ENCODE measurements at regions not wholly inside any gene's neighbourhood (a gene's known extent, or its start where the extent isn't known, plus 50 kb on each side); places are given as distances from the start of the nearest gene placed in this dataset.

DNA sequence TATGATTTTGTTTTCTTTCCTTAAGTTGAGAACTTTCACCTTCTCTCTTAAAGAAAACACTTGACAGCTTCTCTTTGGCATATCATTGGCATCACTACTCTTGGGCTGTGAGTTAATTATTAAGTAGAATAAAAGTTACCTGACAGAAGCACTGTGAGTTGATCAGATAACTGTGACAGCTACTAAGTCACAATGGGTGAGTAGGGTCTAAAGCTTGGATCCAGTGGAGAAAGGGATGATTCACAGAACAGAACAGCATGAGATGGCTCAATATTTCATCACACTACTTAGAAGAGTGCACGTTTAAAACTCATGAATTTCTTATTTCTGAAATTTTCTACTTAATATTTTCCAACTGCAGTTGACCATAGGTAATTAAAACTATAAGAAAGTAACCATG lies 268.5 kb upstream of the NMUR2 start:
- in situ Hi-C loops (cut with MboI; ENCODE audit: low sequenced_read_pairs, unreplicated experiment): no loop called here
- no peak for TF ChIP-seq CTCF (IDR thresholded peaks at IDR 0.05; ENCODE audit: borderline replicate concordance, control extremely low read depth, extremely low read depth, insufficient read depth, missing control alignments)
- no peak for DNase-seq (ENCODE audit: low spot score)

- in situ Hi-C loops (cut with MboI; ENCODE audit: low sequenced_read_pairs, unreplicated experiment): no loop called here
These were observed 269.3 kb upstream of the NMUR2 start for GRCh38 chr5:152674403-152674802.

GRCh38 chr5:152676196-152676595 lies 271.1 kb upstream of the NMUR2 start:
- in situ Hi-C loops (cut with MboI; ENCODE audit: low sequenced_read_pairs, unreplicated experiment): no loop called here
- TF ChIP-seq CTCF (IDR thresholded peaks at IDR 0.05; ENCODE audit: borderline replicate concordance, control extremely low read depth, extremely low read depth, insufficient read depth, missing control alignments): no peak
- no peak for DNase-seq (ENCODE audit: low spot score)

More at GRCh38 chr5:152674403-152674802, 269.3 kb upstream of the NMUR2 start:
- no peak for DNase-seq (ENCODE audit: low spot score)
- no peak for TF ChIP-seq CTCF (IDR thresholded peaks at IDR 0.05; ENCODE audit: borderline replicate concordance, control extremely low read depth, extremely low read depth, insufficient read depth, missing control alignments)

GRCh38 chr5:152683205-152683604 lies 278.1 kb upstream of the NMUR2 start:
- no peak for TF ChIP-seq CTCF (IDR thresholded peaks at IDR 0.05; ENCODE audit: borderline replicate concordance, control extremely low read depth, extremely low read depth, insufficient read depth, missing control alignments)
- in situ Hi-C loops (cut with MboI; ENCODE audit: low sequenced_read_pairs, unreplicated experiment): no loop called here
- DNase-seq (ENCODE audit: low spot score): no peak

- in situ Hi-C loops (cut with MboI; ENCODE audit: low sequenced_read_pairs, unreplicated experiment): no loop called here
- no peak for TF ChIP-seq CTCF (IDR thresholded peaks at IDR 0.05; ENCODE audit: borderline replicate concordance, control extremely low read depth, extremely low read depth, insufficient read depth, missing control alignments)
- DNase-seq (ENCODE audit: low spot score): no peak
These were observed 281.9 kb upstream of the NMUR2 start for GRCh38 chr5:152686931-152687330.

GRCh38 chr5:152688561-152689249 lies 283.6 kb upstream of the NMUR2 start:
- in situ Hi-C loops (cut with MboI; ENCODE audit: low sequenced_read_pairs, unreplicated experiment): no loop called here
- TF ChIP-seq CTCF (IDR thresholded peaks at IDR 0.05; ENCODE audit: borderline replicate concordance, control extremely low read depth, extremely low read depth, insufficient read depth, missing control alignments): no peak
- DNase-seq (ENCODE audit: low spot score): no peak
